ENCODE measurements at regions not wholly inside any gene's neighbourhood (a gene's known extent, or its start where the extent isn't known, plus 50 kb on each side); places are given as distances from the start of the nearest gene placed in this dataset.

- no peak for ATAC-seq
Observed at GRCh38 chr2:234763002-234763873, 188.6 kb upstream of the SH3BP4 start.

GRCh38 chr2:234761910-234762309 is 189.9 kb upstream of the SH3BP4 start:
- ATAC-seq, result no peak

GRCh38 chr2:234754126-234754525 is 197.7 kb upstream of the SH3BP4 start:
- ATAC-seq, result no peak

- no peak for ATAC-seq
Observed at GRCh38 chr2:234753701-234754100, 198.1 kb upstream of the SH3BP4 start.

- ATAC-seq, result no peak
Observed at GRCh38 chr2:234752966-234753365, 198.9 kb upstream of the SH3BP4 start.

GRCh38 chr2:234751275-234751973 is 200.4 kb upstream of the SH3BP4 start:
- no peak for ATAC-seq

- ATAC-seq, result no peak
Observed at GRCh38 chr2:234747833-234748559, 203.8 kb upstream of the SH3BP4 start.

GRCh38 chr2:234747032-234747431 is 204.8 kb upstream of the SH3BP4 start:
- ATAC-seq, result no peak

- no peak for ATAC-seq
Observed at GRCh38 chr2:234745347-234745746, 206.5 kb upstream of the SH3BP4 start.

- ATAC-seq, result no peak
Observed at GRCh38 chr2:234741976-234742375, 209.8 kb upstream of the SH3BP4 start.

GRCh38 chr2:234739061-234739460 is 212.8 kb upstream of the SH3BP4 start:
- no peak for ATAC-seq

- ATAC-seq, result no peak
Observed at GRCh38 chr2:234735829-234736228, 216.0 kb upstream of the SH3BP4 start.

- ATAC-seq, result no peak
Observed at GRCh38 chr2:234733795-234734600, 217.8 kb upstream of the SH3BP4 start.

GRCh38 chr2:234733093-234733489 is 218.7 kb upstream of the SH3BP4 start:
- ATAC-seq, result no peak

- no peak for ATAC-seq
Observed at GRCh38 chr2:234732404-234733092, 219.3 kb upstream of the SH3BP4 start.

- no peak for ATAC-seq
Observed at GRCh38 chr2:234731236-234731635, 220.6 kb upstream of the SH3BP4 start.

- no peak for ATAC-seq
Observed at GRCh38 chr2:234730066-234730640, 221.7 kb upstream of the SH3BP4 start.

- ATAC-seq, result no peak
Observed at GRCh38 chr2:234725528-234726264, 226.1 kb upstream of the SH3BP4 start.

- ATAC-seq, result no peak
Observed at GRCh38 chr2:234724850-234725249, 227.0 kb upstream of the SH3BP4 start.

- no peak for ATAC-seq
Observed at GRCh38 chr2:234723400-234723799, 226.5 kb upstream of the ARL4C start.

- ATAC-seq, result no peak
Observed at GRCh38 chr2:234722176-234722575, 225.3 kb upstream of the ARL4C start.

Measured in activated CD4-positive, CD25-positive, alpha-beta regulatory T cell treated with anti-CD3 and anti-CD28 coated beads, Interleukin-2, amount 50 U/mL, for 24 hours (primary cell).